H1 (cell line): ENCODE measurements at regions not wholly inside any gene's neighbourhood (a gene's known extent, or its start where the extent isn't known, plus 50 kb on each side); places are given as distances from the start of the nearest gene placed in this dataset.

Source experiments
- CTCF ChIA-PET: fragments of 300-600 bp; sonication (Branson Sonifier 250); formaldehyde crosslinking; loops from one replicate; lab custom pipeline; 2021; ENCODE audit not compliant: partially characterized antibody; lab: Charles Lee
- POLR2A ChIA-PET: fragments of 300-600 bp; sonication (Branson Sonifier 250); formaldehyde crosslinking; loops from one replicate; lab custom pipeline; 2021; ENCODE audit warnings: inconsistent platforms; ENCODE audit not compliant: partially characterized antibody; lab: Charles Lee
- DNase-seq, 2 experiments: peaks; one replicate each; pipeline versions ENCODE4 v3.0.0 to v3.0.0-alpha.2; 2010 to 2022; ENCODE audit warnings: low spot score in 2 of 2, low read depth in 1 of 2, mixed read lengths in 1 of 2
- FAIRE-seq: peaks from 2 replicates; lab custom pipeline; 2011; peaks lifted over from hg19 to GRCh38; lab: Jason Lieb, UNC
- H2AFZ ChIP-seq: 2 replicates; pipeline ENCODE4 v1.8.1; 2012; ENCODE audit warnings: low read length, inconsistent platforms
- H2AK5ac ChIP-seq: 2 replicates; pipeline ENCODE4 v1.6.1; 2013; ENCODE audit warnings: low read depth, low read length
- H2BK120ac ChIP-seq: replicated peaks from 2 replicates; pipeline ENCODE3; 2013; ENCODE audit warnings: low read depth, low read length, inconsistent platforms
- H2BK12ac ChIP-seq: 2 replicates; pipeline ENCODE4 v1.6.1; 2013; ENCODE audit warnings: low read depth, low read length
- H2BK15ac ChIP-seq: 2 replicates; pipeline ENCODE4 v1.6.1; 2013; ENCODE audit warnings: low read length
- H2BK20ac ChIP-seq: 2 replicates; pipeline ENCODE4 v1.6.1; 2013; ENCODE audit warnings: low read length
- H2BK5ac ChIP-seq: 2 replicates; pipeline ENCODE4 v1.6.1; 2013; ENCODE audit warnings: low read depth, low read length
- H3K14ac ChIP-seq: 2 replicates; pipeline ENCODE4 v1.6.1; 2013; ENCODE audit warnings: inconsistent platforms; ENCODE audit not compliant: insufficient read length
- H3K18ac ChIP-seq: 2 replicates; pipeline ENCODE4 v1.6.1; 2013; ENCODE audit warnings: low read length; ENCODE audit errors: extremely low read depth
- H3K23ac ChIP-seq: 2 replicates; pipeline ENCODE4 v1.6.1; 2013; ENCODE audit warnings: inconsistent platforms; ENCODE audit not compliant: insufficient read length
- H3K23me2 ChIP-seq: 2 replicates; pipeline ENCODE4 v1.6.1; 2013; ENCODE audit warnings: low read depth, low read length
- H3K27ac ChIP-seq: 2 replicates; pipeline ENCODE4 v1.6.1; 2011; ENCODE audit warnings: low read depth, low read length, inconsistent platforms
- H3K27me3 ChIP-seq, 4 experiments: replicated peaks in 1 of 4; 1 replicate in 1 of 4; 2 replicates in 3 of 4; pipeline versions ENCODE4 v1.6.1 to v1.8.1; 2011 to 2013; ENCODE audit warnings: low read length in 3 of 4, mild to moderate bottlenecking in 3 of 4, inconsistent platforms in 2 of 4, mixed read lengths in 2 of 4, moderate library complexity in 1 of 4; ENCODE audit not compliant: control insufficient read depth in 3 of 4, insufficient read depth in 3 of 4; ENCODE audit errors: extremely low read depth in 1 of 4
- H3K36me3 ChIP-seq, 4 experiments: 2 replicates each; pipeline versions ENCODE4 v1.6.1 to v1.8.1; 2011 to 2013; ENCODE audit warnings: mild to moderate bottlenecking in 4 of 4, low read length in 3 of 4, moderate library complexity in 2 of 4, control low read depth in 1 of 4, inconsistent platforms in 1 of 4; ENCODE audit not compliant: insufficient read depth in 4 of 4, control insufficient read depth in 2 of 4
- H3K4ac ChIP-seq: replicated peaks from 2 replicates; pipeline ENCODE3; 2013; ENCODE audit warnings: low read length, low read depth, mixed read lengths, inconsistent platforms; ENCODE audit not compliant: insufficient read length
- H3K4me1 ChIP-seq, 4 experiments: replicated peaks in 1 of 4; 1 replicate in 1 of 4; 2 replicates in 3 of 4; pipeline versions ENCODE4 v1.6.1 to v1.8.1; 2011 to 2013; ENCODE audit warnings: low read length in 3 of 4, inconsistent platforms in 2 of 4, mixed read lengths in 1 of 4; ENCODE audit not compliant: insufficient read depth in 4 of 4, control insufficient read depth in 3 of 4
- H3K4me2 ChIP-seq, 2 experiments: 2 replicates each; pipeline versions ENCODE4 v1.6.1 to v1.8.1; 2011 to 2013; ENCODE audit warnings: low read depth in 2 of 2, low read length in 2 of 2, control low read depth in 1 of 2, inconsistent platforms in 1 of 2, mild to moderate bottlenecking in 1 of 2; ENCODE audit not compliant: insufficient read depth in 1 of 2
- H3K4me3 ChIP-seq, 4 experiments: fragments of 200-600, 300-600 bp in 1 of 4; sonication (generic), shearing (Covaris generic), sonication (Bioruptor Twin) in 1 of 4; 2 replicates each; pipeline versions ENCODE4 v1.5.1 to v1.8.1; 2011 to 2016; ENCODE audit warnings: low read length in 4 of 4, low read depth in 3 of 4, control low read depth in 2 of 4, inconsistent platforms in 2 of 4, mild to moderate bottlenecking in 2 of 4, mixed read lengths in 1 of 4, moderate library complexity in 1 of 4; ENCODE audit not compliant: insufficient read depth in 2 of 4; ENCODE audit errors: extremely low read depth in 1 of 4
- H3K56ac ChIP-seq: replicated peaks from 2 replicates; pipeline ENCODE3; 2013; ENCODE audit warnings: low read depth, mild to moderate bottlenecking, mixed read lengths, low read length, inconsistent platforms; ENCODE audit not compliant: insufficient read length
- H3K79me1 ChIP-seq: 2 replicates; pipeline ENCODE4 v1.6.1; 2013; ENCODE audit warnings: low read depth, low read length, control low read depth
- H3K79me2 ChIP-seq, 2 experiments: 2 replicates each; pipeline versions ENCODE4 v1.6.1 to v1.8.1; 2012 to 2013; ENCODE audit warnings: low read length in 2 of 2, mild to moderate bottlenecking in 2 of 2, inconsistent platforms in 1 of 2; ENCODE audit not compliant: insufficient read depth in 2 of 2, control insufficient read depth in 1 of 2
- H3K9ac ChIP-seq, 4 experiments: replicated peaks in 1 of 4; 1 replicate in 1 of 4; 2 replicates in 3 of 4; pipeline versions ENCODE4 v1.6.1 to v1.8.1; 2011 to 2013; ENCODE audit warnings: low read depth in 3 of 4, low read length in 3 of 4, control low read depth in 2 of 4, mild to moderate bottlenecking in 2 of 4, moderate library complexity in 2 of 4, inconsistent platforms in 1 of 4; ENCODE audit errors: extremely low read depth in 1 of 4
- H3K9me3 ChIP-seq, 2 experiments: 2 replicates each; pipeline versions ENCODE4 v1.6.1 to v1.8.1; 2012 to 2013; ENCODE audit warnings: mild to moderate bottlenecking in 2 of 2, moderate library complexity in 2 of 2, control low read depth in 1 of 2, inconsistent platforms in 1 of 2, low read depth in 1 of 2, low read length in 1 of 2, mixed read lengths in 1 of 2; ENCODE audit not compliant: insufficient read depth in 2 of 2
- H4K20me1 ChIP-seq, 2 experiments: replicated peaks in 1 of 2; 2 replicates each; pipeline versions ENCODE3 to v1.8.1; 2011 to 2013; ENCODE audit warnings: inconsistent platforms in 2 of 2, low read length in 2 of 2, mild to moderate bottlenecking in 1 of 2; ENCODE audit not compliant: insufficient read depth in 2 of 2, control insufficient read depth in 1 of 2
- H4K5ac ChIP-seq: 2 replicates; pipeline ENCODE4 v1.6.1; 2013; ENCODE audit warnings: low read length, low read depth, mixed read lengths, inconsistent platforms; ENCODE audit not compliant: insufficient read length
- H4K8ac ChIP-seq: 2 replicates; pipeline ENCODE4 v1.8.0; 2013; ENCODE audit warnings: mild to moderate bottlenecking, moderate library complexity, low read length, inconsistent platforms; ENCODE audit not compliant: insufficient read depth; ENCODE audit errors: extremely low read depth
- H4K91ac ChIP-seq: replicated peaks from 2 replicates; pipeline ENCODE3; 2013; ENCODE audit warnings: low read length, mixed read lengths, inconsistent platforms; ENCODE audit not compliant: insufficient read length
- CEBPB ChIP-seq: IDR thresholded peaks from 2 replicates; pipeline ENCODE4 v1.6.1; 2012; ENCODE audit warnings: low read depth, low read length
- SAP30 ChIP-seq: fragments of 300-600 bp; sonication (generic); IDR thresholded peaks from 2 replicates; pipeline ENCODE4 v1.7.1; 2012; ENCODE audit warnings: low read length, moderate library complexity, mild to moderate bottlenecking, inconsistent platforms; ENCODE audit not compliant: insufficient read depth, insufficient replicate concordance
- SP4 ChIP-seq: IDR thresholded peaks from 2 replicates; pipeline ENCODE4 v1.6.1; 2012; ENCODE audit warnings: low read length, inconsistent platforms
- WGBS, 2 experiments: shearing (Covaris generic) in 1 of 2; methylation state at CpG; one replicate each; pipeline versions ENCODE4 v1.1.6 to v1.1.7; 2013 to 2015; ENCODE audit warnings: low lambda C conversion rate in 2 of 2, mixed read lengths in 2 of 2, inconsistent platforms in 1 of 2, low coverage in 1 of 2, missing lambda C conversion rate in 1 of 2; ENCODE audit not compliant: insufficient replicate concordance in 2 of 2, insufficient coverage in 1 of 2, insufficient read length in 1 of 2; ENCODE audit errors: extremely low coverage in 1 of 2, missing lambda C conversion rate in 1 of 2; 5-methylcytosine and 5-hydroxymethylcytosine counted together
- TF ChIP-seq, protein P1 (sequence below): IDR thresholded peaks from 2 replicates; pipeline ENCODE4 v1.6.1; 2012; ENCODE audit warnings: low read length, inconsistent platforms

DNA sequence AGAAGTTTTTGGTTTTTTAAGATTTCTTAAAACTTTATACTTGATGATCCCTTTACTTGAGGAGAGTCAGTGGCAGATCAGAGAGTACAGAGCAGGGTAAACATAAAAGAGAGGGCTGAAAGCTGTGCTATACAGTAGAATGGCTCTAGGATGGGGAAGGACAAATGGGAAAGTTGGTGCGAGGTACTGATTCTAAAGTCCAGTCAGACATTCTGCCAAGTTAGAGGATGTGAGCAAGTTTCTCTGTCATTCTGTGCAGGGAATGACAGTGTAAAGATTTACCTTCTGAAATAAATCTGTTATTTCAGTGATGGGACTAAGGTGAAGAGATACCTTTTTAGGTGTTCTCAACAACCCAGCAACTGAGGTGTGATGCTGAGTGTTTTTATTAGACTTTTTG lies 100.1 kb upstream of the GBE1 start:
- H2BK5ac ChIP-seq: no peak overlapping the region
- TF ChIP-seq SP4 (no peak), SAP30 (no peak), CEBPB (no peak)
- TF ChIP-seq, protein P1, sequence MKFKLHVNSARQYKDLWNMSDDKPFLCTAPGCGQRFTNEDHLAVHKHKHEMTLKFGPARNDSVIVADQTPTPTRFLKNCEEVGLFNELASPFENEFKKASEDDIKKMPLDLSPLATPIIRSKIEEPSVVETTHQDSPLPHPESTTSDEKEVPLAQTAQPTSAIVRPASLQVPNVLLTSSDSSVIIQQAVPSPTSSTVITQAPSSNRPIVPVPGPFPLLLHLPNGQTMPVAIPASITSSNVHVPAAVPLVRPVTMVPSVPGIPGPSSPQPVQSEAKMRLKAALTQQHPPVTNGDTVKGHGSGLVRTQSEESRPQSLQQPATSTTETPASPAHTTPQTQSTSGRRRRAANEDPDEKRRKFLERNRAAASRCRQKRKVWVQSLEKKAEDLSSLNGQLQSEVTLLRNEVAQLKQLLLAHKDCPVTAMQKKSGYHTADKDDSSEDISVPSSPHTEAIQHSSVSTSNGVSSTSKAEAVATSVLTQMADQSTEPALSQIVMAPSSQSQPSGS: no peak
- TF ChIP-seq, all 59 proteins: peak for 0
- Histone ChIP-seq H3K79me1 (no peaks in the 10 kb centered on the region), H3K4me2 (no peak overlapping the region), H4K8ac (no peak overlapping the region), H4K91ac (no peak overlapping the region), H3K4me1 (no peaks in the 10 kb centered on the region; a peak in 2 of 7 replicates), H3K4me3 (no peak overlapping the region), H4K20me1 (no peaks in the 10 kb centered on the region), H2AFZ (0 out of 2 replicates have a peak overlapping the region, but pooled peaks have one; percentile 30), H3K18ac (no peak overlapping the region), H2BK120ac (no peak overlapping the region), H3K9ac (no peak overlapping the region), H3K27ac (no peak overlapping the region), H4K5ac (no peak overlapping the region), H3K56ac (no peak overlapping the region), H2BK15ac (no peak overlapping the region), H2BK20ac (no peak overlapping the region), H3K9me3 (no peaks in the 10 kb centered on the region), H3K79me2 (no peaks in the 10 kb centered on the region), H2AK5ac (no peak overlapping the region), H3K23ac (no peak overlapping the region), H2BK12ac (no peak overlapping the region), H3K4ac (no peak overlapping the region), H3K27me3 (no peaks in the 10 kb centered on the region), H3K14ac (no peak overlapping the region), H3K36me3 (no peaks in the 10 kb centered on the region), H3K23me2 (no peaks in the 10 kb centered on the region)
- DNase-seq (no peak), FAIRE-seq (no peak)
- ChIA-PET CTCF (interaction anchor here (1.0 kb wide), 1 partner anchor 10 kb away, joined by 3 read pairs; no protein-coding TSS in a partner anchor), POLR2A (no interaction called here)
- 75% methylated on average over 1 of the region's 1 CpG; no CpG with 5 or more reads in 1 of the 2 experiments for WGBS, 2 experiments
